ENCODE measurements at regions not wholly inside any gene's neighbourhood (a gene's known extent, or its start where the extent isn't known, plus 50 kb on each side); places are given as distances from the start of the nearest gene placed in this dataset.

DNA sequence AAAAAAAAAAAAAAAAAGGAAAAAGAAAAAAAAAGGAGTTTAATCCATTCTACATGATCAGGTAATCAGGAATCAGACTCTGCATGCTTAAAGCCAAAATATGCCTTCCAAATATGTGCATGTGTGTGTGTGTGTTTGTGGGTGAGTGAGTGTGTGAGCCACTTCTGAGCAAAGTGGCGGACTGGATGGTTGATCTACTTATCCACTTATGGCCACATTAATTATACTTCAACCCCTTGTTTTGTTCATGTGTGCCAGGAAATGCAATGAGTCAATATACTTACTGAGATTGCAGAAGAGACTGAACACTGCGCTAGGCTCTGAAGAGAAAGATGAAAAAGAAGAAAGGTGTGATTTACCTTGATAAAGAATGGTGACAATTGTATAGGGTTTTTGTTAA, 586.5 kb upstream of the NXPH2 start:
- TF ChIP-seq EZH2 (IDR thresholded peaks at IDR 0.05; ENCODE audit: borderline replicate concordance, low read depth, low read length, severe bottlenecking) (no peak), FOS (IDR thresholded peaks at IDR 0.05; ENCODE audit: borderline replicate concordance, insufficient read depth, low read length) (no peak), MYC (IDR thresholded peaks at IDR 0.05; ENCODE audit: low read depth, low read length) (no peak)
- CTCF ChIA-PET: no interaction called here

GRCh38 chr2:139365189-139365588, 585.0 kb upstream of the NXPH2 start:
- FAIRE-seq (no peak), DNase-seq (ENCODE audit: low read depth, low spot score) (no peak)
- BruUV-seq (replicated peaks): no TSS peak
- Histone ChIP-seq H4K20me1 (replicated peaks; ENCODE audit: control insufficient read depth, extremely low read depth, insufficient read depth, low read length) (no peaks in the 10 kb centered on the region), H2AFZ (ENCODE audit: low read depth, low read length) (no peak overlapping the region), H3K27ac (ENCODE audit: insufficient read depth, low read depth, low read length) (no peak overlapping the region), H3K9ac (replicated peaks; ENCODE audit: extremely low read depth, insufficient read depth, low read length) (no peak overlapping the region), H3K27me3 (ENCODE audit: control insufficient read depth in 2 of 2, insufficient read depth in 2 of 2, low read length in 2 of 2) (no peaks in the 10 kb centered on the region), H3K4me1 (ENCODE audit: control insufficient read depth, extremely low read depth, insufficient read depth, low read length) (no peaks in the 10 kb centered on the region), H3K9me1 (replicated peaks; ENCODE audit: control insufficient read depth, extremely low read depth, insufficient read depth, low read length) (no peaks in the 10 kb centered on the region), H3K36me3 (ENCODE audit: control insufficient read depth in 2 of 2, extremely low read depth in 1 of 2, insufficient read depth in 2 of 2, low read length in 2 of 2) (no peaks in the 10 kb centered on the region), H3K4me3 (replicated peaks in 1 of 3; ENCODE audit: insufficient read depth in 1 of 3, low read depth in 1 of 3, low read length in 3 of 3) (no peak overlapping the region), H3K4me2 (ENCODE audit: insufficient read depth, low read length) (no peak overlapping the region), H3K9me3 (replicated peaks; ENCODE audit: control insufficient read depth, insufficient read depth, low read length) (peaks cover 4% of the 10 kb centered on the region), H3K79me2 (ENCODE audit: control insufficient read depth, insufficient read depth, low read length) (no peaks in the 10 kb centered on the region)
- ChIA-PET POLR2A (no interaction called here), CTCF (no interaction called here)
- dilution Hi-C loops (cut with MboI; ENCODE audit: extremely low pct_ligation_motif_present, low sequenced_read_pairs) (no loop called here), intact Hi-C loops (cut with micrococcal nuclease) (no loop called here)
- TF ChIP-seq GATA2 (IDR thresholded peaks at IDR 0.05; ENCODE audit: insufficient read depth, insufficient read length, low read depth, low read length): no peak
- no peak for TF ChIP-seq MYC (IDR thresholded peaks at IDR 0.05; ENCODE audit: low read depth, low read length)
- TF ChIP-seq EZH2 (IDR thresholded peaks at IDR 0.05; ENCODE audit: borderline replicate concordance, low read depth, low read length, severe bottlenecking): no peak
- TF ChIP-seq, protein P1, sequence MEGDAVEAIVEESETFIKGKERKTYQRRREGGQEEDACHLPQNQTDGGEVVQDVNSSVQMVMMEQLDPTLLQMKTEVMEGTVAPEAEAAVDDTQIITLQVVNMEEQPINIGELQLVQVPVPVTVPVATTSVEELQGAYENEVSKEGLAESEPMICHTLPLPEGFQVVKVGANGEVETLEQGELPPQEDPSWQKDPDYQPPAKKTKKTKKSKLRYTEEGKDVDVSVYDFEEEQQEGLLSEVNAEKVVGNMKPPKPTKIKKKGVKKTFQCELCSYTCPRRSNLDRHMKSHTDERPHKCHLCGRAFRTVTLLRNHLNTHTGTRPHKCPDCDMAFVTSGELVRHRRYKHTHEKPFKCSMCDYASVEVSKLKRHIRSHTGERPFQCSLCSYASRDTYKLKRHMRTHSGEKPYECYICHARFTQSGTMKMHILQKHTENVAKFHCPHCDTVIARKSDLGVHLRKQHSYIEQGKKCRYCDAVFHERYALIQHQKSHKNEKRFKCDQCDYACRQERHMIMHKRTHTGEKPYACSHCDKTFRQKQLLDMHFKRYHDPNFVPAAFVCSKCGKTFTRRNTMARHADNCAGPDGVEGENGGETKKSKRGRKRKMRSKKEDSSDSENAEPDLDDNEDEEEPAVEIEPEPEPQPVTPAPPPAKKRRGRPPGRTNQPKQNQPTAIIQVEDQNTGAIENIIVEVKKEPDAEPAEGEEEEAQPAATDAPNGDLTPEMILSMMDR (IDR thresholded peaks at IDR 0.05; ENCODE audit: extremely low read depth in 1 of 2, insufficient read depth in 1 of 2, low read depth in 1 of 2, low read length in 2 of 2): no peak
- no peak for TF ChIP-seq POLR2A (IDR thresholded peaks at IDR 0.05; ENCODE audit: low read depth, low read length)
- no peak for TF ChIP-seq FOS (IDR thresholded peaks at IDR 0.05; ENCODE audit: borderline replicate concordance, insufficient read depth, low read length)
- TF ChIP-seq JUN (IDR thresholded peaks at IDR 0.05; ENCODE audit: borderline replicate concordance, insufficient read depth, insufficient read length, low read depth): no peak
- TF ChIP-seq MAX (IDR thresholded peaks at IDR 0.05; ENCODE audit: insufficient read depth, insufficient read length): no peak
- no peak for TF ChIP-seq POLR2AphosphoS5 (IDR thresholded peaks at IDR 0.05; ENCODE audit: insufficient read depth, low read depth, low read length)

More for the DNA sequence above, 586.5 kb upstream of the NXPH2 start:
- Histone ChIP-seq H3K9me3 (replicated peaks; ENCODE audit: control insufficient read depth, insufficient read depth, low read length) (peaks cover 3% of the 10 kb centered on the region), H2AFZ (ENCODE audit: low read depth, low read length) (no peak overlapping the region), H4K20me1 (replicated peaks; ENCODE audit: control insufficient read depth, extremely low read depth, insufficient read depth, low read length) (no peaks in the 10 kb centered on the region), H3K4me3 (replicated peaks in 1 of 3; ENCODE audit: insufficient read depth in 1 of 3, low read depth in 1 of 3, low read length in 3 of 3) (no peak overlapping the region), H3K27ac (ENCODE audit: insufficient read depth, low read depth, low read length) (no peak overlapping the region), H3K79me2 (ENCODE audit: control insufficient read depth, insufficient read depth, low read length) (no peaks in the 10 kb centered on the region), H3K9me1 (replicated peaks; ENCODE audit: control insufficient read depth, extremely low read depth, insufficient read depth, low read length) (no peaks in the 10 kb centered on the region), H3K36me3 (ENCODE audit: control insufficient read depth in 2 of 2, extremely low read depth in 1 of 2, insufficient read depth in 2 of 2, low read length in 2 of 2) (no peaks in the 10 kb centered on the region), H3K4me1 (ENCODE audit: control insufficient read depth, extremely low read depth, insufficient read depth, low read length) (no peaks in the 10 kb centered on the region), H3K9ac (replicated peaks; ENCODE audit: extremely low read depth, insufficient read depth, low read length) (no peak overlapping the region), H3K4me2 (ENCODE audit: insufficient read depth, low read length) (no peak overlapping the region), H3K27me3 (ENCODE audit: control insufficient read depth in 2 of 2, insufficient read depth in 2 of 2, low read length in 2 of 2) (no peaks in the 10 kb centered on the region)
- BruUV-seq (replicated peaks): no TSS peak
- POLR2A ChIA-PET: no interaction called here
- dilution Hi-C loops (cut with MboI; ENCODE audit: extremely low pct_ligation_motif_present, low sequenced_read_pairs): no loop called here
- intact Hi-C loops (cut with micrococcal nuclease): no loop called here
- DNase-seq (ENCODE audit: low read depth, low spot score): no peak
- no peak for FAIRE-seq
